Kidney (tissue), 13 donors: ENCODE measurements at regions not wholly inside any gene's neighbourhood (a gene's known extent, or its start where the extent isn't known, plus 50 kb on each side); places are given as distances from the start of the nearest gene placed in this dataset.

Experiments
- DNase-seq, 5 donors: peaks; one replicate each; pipeline ENCODE4 v3.0.0-alpha.2; 2013 to 2020
- FAIRE-seq: peaks from 2 replicates; lab custom pipeline; 2012; peaks lifted over from hg19 to GRCh38; lab: Jason Lieb, UNC
- H3K27ac ChIP-seq, 2 donors: one replicate each; pipeline ENCODE4 v1.7.0; 2013; ENCODE audit warnings: low read depth in 2 of 2, low read length in 2 of 2, inconsistent platforms in 1 of 2
- H3K27me3 ChIP-seq: one replicate; pipeline ENCODE4 v1.7.1; 2013; ENCODE audit warnings: low read length, inconsistent platforms; ENCODE audit not compliant: control insufficient read depth, insufficient read depth
- H3K36me3 ChIP-seq, 3 donors: one replicate each; pipeline versions ENCODE4 v1.7.0 to v1.7.1; 2013; ENCODE audit warnings: low read length in 3 of 3, control low read depth in 1 of 3, inconsistent platforms in 1 of 3; ENCODE audit not compliant: insufficient read depth in 3 of 3, control insufficient read depth in 2 of 3
- H3K4me1 ChIP-seq, 3 donors: one replicate each; pipeline versions ENCODE4 v1.7.0 to v1.7.1; 2013; ENCODE audit warnings: low read length in 3 of 3, inconsistent platforms in 1 of 3, low read depth in 1 of 3; ENCODE audit not compliant: control insufficient read depth in 2 of 3, insufficient read depth in 2 of 3
- H3K4me3 ChIP-seq, 3 donors: one replicate each; pipeline versions ENCODE4 v1.7.0 to v1.8.1; 2013; ENCODE audit warnings: low read length in 3 of 3, control low read depth in 1 of 3, inconsistent platforms in 1 of 3
- H3K9ac ChIP-seq, 3 donors: one replicate each; pipeline versions ENCODE4 v1.7.0 to v1.7.1; 2013; ENCODE audit warnings: low read length in 3 of 3, control low read depth in 1 of 3, inconsistent platforms in 1 of 3
- H3K9me3 ChIP-seq, 3 donors: one replicate each; pipeline versions ENCODE4 v1.7.0 to v1.7.1; 2013; ENCODE audit warnings: low read length in 3 of 3, control low read depth in 1 of 3, inconsistent platforms in 1 of 3; ENCODE audit not compliant: control insufficient read depth in 2 of 3, insufficient read depth in 1 of 3
- CTCF ChIP-seq: IDR thresholded peaks from 3 replicates; pipeline ENCODE4 v1.5.1; 2012; ENCODE audit warnings: mild to moderate bottlenecking, moderate library complexity, borderline replicate concordance; ENCODE audit not compliant: insufficient read depth; ENCODE audit errors: extremely low read depth
- intact Hi-C: fragments of 100-400 bp; cut with DNase I; formaldehyde crosslinking; loops from one replicate; pipeline ENCODE4 v1.11.1; 2022
- donor health status: control.
- donor health status: control.
- donor health status: control.
- donor health status: control.
- donor health status: control.
- donor health status: DM: yes; HTN: yes; CAD: no.
- donor health status: Normal renal cell carcinoma (clear cell type).

GRCh38 chr3:192077795-192078497, 617.0 kb downstream of the PYDC2 start:
- Histone ChIP-seq H3K4me3 (no peak overlapping the region), H3K27ac (no peak overlapping the region), H3K4me1 (no peaks in the 10 kb centered on the region), H3K9me3 (no peaks in the 10 kb centered on the region), H3K27me3 (no peaks in the 10 kb centered on the region), H3K9ac (no peak overlapping the region), H3K36me3 (no peaks in the 10 kb centered on the region)
- DNase-seq (no peak), FAIRE-seq (no peak)
- no peak for TF ChIP-seq CTCF
- intact Hi-C loops, result no loop called here

GRCh38 chr3:192079098-192079497, 618.1 kb downstream of the PYDC2 start:
- FAIRE-seq, result no peak
- intact Hi-C loops, result no loop called here

GRCh38 chr3:192080336-192080735, 619.4 kb downstream of the PYDC2 start:
- Histone ChIP-seq H3K4me1 (no peaks in the 10 kb centered on the region), H3K4me3 (no peak overlapping the region), H3K27ac (no peak overlapping the region), H3K27me3 (no peaks in the 10 kb centered on the region), H3K36me3 (no peaks in the 10 kb centered on the region), H3K9me3 (no peaks in the 10 kb centered on the region), H3K9ac (no peak overlapping the region)
- FAIRE-seq (no peak), DNase-seq (no peak)
- intact Hi-C loops, result no loop called here
- no peak for TF ChIP-seq CTCF

More at GRCh38 chr3:192079098-192079497, 618.1 kb downstream of the PYDC2 start:
- H3K27me3 ChIP-seq, result no peaks in the 10 kb centered on the region
- no peak for TF ChIP-seq CTCF
- no peak overlapping the region for H3K9ac ChIP-seq
- no peaks in the 10 kb centered on the region for H3K4me1 ChIP-seq
- no peak overlapping the region for H3K4me3 ChIP-seq
- no peaks in the 10 kb centered on the region for H3K9me3 ChIP-seq
- no peak for DNase-seq
- no peak overlapping the region for H3K27ac ChIP-seq
- H3K36me3 ChIP-seq, result no peaks in the 10 kb centered on the region
